HG03354 (cell line): ENCODE measurements at regions not wholly inside any gene's neighbourhood (a gene's known extent, or its start where the extent isn't known, plus 50 kb on each side); places are given as distances from the start of the nearest gene placed in this dataset.
"Not testable (repeated sequence)": the region's sequence is repeated elsewhere in the genome, so short reads cannot be mapped to it uniquely, and the experiment has no call there.

ENCODE experiments used
- ATAC-seq: cut with Tn5 transposase; IDR thresholded peaks from one replicate; pipeline ENCODE4 v1.9.1; 2021; ENCODE audit warnings: mild to moderate bottlenecking; ENCODE audit not compliant: unreplicated experiment, poor library complexity, severe bottlenecking

DNA sequence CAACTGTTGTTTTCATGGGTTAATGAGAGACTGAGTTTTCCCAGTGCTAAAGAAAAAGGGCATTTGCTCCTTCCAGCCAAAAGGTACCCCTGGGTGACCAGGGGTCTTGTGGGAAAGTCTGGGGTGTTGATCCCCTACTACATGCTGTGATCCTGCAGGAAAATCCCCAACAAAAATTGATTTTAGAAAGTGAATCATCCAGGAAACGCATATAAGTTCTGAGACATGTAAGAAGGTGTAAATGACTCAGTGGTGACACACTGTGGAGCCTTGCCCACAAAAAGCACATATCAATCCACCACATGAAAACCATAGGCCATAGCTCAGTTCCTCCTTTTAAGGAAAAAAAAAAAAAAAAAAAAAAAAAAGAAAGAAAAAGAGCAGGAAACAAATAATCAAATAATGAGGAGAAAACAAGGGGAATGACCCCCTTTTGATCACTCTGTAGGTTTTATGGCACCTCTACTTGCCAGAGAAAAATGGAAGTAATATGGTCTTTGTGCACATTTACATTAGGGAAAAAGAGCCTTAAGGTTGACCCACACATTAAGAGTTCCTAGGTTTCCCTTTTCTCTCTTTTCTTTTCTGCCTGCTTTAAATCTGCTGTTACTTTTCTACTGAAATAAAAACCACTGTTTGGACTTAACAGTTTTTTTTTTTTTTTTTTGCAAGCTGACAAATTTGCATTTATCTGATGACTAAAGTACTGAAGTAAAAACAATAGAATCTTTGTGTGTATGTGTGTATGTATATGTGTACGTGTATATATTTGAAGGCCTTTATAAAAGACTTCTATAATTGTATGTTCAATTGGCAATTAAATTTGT, 386.0 kb downstream of the KIF20B start:
- ATAC-seq = peak; percentile 98

DNA sequence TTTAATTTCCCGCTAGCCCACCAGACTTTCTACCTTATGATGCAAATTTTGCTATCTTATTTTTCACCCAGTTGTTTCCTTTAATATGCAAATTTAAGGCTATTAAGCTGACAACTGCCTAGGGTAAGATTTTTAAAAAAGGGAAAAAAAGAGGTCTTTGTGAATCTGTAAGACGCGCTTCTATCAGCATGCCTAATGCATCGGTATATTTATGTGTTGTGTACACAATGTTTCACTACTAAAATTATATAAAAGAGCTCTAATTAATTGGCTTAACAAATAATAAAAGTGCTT, 386.6 kb downstream of the KIF20B start:
- ATAC-seq = no peak

DNA sequence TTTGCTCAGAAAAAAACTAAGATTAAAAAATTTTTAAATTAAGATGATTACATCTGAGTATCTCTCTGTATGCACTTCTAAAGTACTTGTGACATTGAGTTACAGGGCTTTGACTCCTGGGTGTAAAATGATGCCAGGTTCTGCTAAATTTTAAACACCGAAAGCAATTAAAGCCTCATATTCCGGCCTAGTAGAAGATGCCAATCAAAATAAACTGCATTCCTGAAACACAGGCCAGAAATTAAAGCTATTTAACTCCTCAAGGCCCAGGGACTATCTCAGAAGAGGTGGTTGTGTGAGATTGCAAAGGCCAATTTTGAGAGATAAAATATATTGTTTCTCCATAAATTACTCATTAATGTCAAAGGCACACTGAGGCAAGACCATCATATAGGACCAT, 388.3 kb downstream of the KIF20B start:
- ATAC-seq = no peak

DNA sequence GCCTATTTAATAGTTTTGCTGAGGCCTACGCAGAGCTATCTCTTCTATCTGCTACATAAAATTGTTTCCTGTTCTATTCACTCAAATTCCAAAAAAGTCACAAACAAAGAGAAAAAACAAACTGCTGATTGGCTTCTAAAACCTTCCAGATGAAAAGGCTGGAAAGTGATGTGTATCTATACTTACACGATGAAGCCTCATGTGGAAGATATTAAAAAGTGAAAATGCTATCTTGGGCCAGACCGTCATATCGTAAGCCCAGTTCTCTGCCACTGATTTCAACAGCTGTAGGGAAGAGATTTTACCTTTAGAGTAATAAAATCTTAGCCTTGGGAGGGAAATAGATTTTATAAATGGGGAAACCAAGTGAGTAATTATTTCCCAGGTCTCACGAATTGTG, 394.8 kb downstream of the KIF20B start:
- ATAC-seq = no peak

DNA sequence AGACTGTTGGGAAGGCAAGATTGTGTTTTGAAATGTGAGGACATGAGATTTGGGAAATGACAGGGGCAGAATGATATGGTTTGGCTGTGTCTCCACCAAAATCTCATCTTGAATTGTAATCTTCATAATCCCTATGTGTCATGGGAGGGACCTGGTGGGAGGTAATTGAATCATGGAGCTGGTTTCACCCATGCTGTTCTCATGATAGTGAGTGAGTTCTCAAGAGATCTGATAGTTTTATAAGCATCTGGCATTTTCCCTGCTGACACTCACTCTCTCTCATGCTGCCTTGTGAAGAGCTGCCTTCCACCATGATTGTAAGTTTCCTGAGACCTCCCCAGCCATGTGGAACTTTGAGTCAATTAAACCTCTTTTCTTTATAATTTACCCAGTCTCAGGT, 406.2 kb downstream of the KIF20B start:
- not testable (repeated sequence) for ATAC-seq

DNA sequence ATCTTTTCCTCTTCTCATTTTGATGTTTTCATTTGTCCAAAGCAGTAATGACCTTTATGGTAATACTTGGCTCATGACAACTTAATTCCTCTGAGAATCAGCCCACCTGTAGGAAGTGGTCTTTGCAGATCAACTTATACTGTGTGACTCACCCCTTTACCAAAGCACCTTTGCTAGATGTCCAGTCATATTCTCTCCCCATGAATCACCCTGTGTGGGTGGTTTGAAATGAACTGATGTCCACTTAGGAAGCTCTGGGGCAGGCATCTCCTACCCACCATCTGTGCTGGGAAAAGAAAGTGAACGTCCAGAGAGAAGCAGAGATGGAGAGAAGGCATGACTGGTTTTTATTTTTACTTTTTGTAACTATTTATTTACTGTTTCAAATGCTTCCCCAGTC, 410.3 kb downstream of the KIF20B start:
- ATAC-seq = no peak

DNA sequence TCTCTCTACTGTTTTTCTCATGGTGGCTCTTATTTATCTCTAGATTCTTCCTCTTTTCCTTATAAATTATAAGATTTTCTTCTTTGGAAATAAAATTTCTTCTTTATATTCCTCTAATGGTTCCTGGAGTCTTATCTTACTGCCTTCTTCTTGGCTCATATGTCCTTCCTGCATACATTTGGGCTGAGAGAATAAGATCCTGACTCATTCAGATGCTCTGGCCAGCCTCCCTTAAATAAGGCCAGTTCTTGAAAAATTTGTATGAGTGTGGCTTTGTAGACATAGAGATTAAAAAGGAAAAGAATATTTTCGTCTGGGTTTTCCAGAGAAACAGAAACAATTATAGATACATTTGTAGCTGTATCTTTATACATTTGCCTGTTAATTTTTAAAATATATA, 411.3 kb downstream of the KIF20B start:
- no peak for ATAC-seq

DNA sequence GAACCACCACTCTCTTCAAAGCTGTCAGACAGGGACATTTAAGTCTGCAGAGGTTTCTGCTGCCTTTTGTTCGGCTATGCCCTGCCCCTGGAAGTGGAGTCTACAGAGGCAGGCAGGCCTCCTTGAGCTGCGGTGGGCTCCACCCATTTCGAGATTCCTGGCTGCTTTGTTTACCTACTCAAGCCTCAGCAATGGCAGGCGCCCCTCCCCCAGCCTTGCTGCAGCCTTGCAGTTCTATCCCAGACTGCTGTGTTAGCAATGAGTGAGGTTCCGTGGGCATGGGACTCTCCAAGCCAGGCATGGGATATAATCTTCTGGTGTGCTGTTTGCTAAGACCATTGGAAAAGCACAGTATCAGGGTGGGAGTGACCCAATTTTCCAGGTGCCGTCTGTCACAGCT, 417.2 kb downstream of the KIF20B start:
- not testable (repeated sequence) for ATAC-seq

DNA sequence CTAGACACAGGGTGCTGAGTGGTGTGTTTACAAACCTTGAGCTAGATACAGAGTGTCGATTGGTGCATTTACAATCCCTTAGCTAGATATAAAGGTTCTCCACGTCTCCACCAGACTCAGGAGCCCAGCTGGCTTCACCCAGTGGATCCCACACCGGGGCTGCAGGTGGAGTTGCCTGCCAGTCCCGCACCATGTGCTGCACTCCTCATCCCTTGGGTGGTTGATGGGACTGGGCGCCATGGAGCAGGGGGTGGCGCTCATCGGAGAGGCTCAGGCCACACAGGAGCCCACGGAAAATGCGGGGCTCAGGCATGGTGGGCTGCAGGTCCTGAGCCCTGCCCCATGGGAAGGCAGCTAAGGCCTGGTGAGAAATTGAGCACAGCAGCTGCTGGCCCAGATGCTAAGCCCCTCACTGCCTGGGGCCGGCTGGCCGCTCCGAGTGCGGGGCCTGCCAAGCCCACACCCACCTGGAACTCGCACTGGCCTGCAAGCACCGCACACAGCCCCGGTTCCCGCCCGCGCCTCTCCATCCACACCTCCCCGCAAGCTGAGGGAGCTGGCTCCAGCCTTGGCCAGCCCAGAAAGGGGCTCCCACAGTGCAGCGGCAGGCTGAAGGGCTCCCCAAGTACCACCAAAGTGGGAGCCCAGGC, 418.4 kb downstream of the KIF20B start:
- not testable (repeated sequence) for ATAC-seq

DNA sequence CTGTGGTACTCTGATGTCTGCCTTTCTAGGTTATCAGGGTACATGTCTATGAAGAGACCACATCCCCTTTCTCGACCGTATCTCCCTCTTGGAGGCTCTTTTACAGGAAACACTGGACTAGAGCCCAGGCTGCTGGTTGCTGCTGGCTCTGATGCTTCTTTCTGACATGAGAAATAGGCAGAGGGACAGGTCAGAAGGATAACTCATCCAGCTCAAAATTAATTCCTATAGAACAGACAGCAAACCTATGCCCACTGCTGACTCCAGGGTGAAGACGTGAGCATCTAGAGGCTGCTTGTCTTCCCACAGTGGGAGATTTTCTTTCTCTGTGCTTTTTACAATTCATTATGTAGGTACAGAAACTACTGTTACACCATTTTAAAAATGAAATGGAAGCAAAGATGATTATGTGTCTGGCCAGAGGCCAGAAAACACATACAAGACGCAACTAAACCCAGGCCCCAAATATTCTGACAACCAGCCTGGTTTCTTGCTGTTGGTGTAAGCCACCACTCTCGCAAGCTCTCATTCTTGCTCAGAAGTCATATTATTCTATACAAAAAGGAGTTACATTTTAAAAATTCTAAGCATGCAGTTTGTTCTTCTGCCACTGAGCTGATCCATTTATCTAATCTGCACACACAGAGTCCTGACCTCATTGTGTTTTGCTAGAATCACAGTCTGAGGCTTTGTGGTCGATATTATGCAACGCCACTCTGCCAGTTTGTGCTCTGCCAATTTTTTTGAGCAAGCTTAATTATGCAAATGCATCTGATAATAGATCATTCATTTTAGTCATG, 424.3 kb downstream of the KIF20B start:
- no peak for ATAC-seq

DNA sequence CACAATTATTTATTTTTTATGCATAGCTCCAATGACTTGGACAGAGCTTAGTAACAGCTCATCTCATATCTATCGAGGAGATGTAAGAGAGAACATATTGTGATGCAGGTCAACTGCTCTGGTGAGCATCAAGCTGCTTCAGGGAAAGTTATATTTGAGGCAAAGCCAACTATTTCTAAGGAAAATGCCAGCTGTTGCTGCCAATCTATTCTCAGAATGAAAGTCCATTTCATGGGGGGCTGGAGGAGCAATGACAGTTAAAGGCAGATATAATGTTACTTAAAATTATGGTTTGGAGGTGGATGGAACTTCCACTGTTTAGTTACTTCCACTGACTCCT, 424.8 kb downstream of the KIF20B start:
- ATAC-seq = no peak

DNA sequence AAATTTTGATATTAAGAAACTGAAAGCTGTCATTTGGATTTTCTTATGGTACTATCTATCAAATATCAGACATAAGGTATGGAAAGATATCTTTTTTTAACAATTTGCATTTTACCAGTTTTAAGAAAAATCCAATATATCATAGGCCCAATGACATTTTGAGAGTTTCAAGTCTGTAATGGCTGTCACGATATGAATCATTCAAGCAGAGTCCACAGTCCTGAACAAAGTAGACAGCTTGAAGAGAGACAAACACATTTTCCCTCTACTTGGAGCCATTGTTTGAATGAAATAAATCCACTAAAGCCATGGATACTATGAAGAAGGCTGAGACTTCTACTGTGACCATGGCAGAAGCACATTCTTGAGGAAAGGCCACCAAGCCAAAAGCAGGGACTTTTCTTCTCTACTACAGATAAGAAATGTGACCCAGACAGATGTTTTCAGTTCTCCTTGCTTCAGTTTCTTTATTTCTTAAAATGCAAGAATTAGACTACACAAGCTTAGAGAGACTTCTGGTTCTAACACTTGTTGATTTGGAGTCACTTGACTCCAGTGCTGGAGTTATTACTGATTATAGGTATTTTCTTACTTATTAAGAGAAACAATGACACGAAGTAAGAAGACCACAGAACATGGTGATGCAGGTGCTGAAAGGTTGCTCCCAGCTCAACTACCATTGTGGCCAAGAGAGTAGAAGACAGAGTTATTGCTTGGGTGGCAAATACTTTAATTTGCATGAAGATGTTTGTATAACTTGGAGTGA, 429.1 kb downstream of the KIF20B start:
- ATAC-seq = no peak

DNA sequence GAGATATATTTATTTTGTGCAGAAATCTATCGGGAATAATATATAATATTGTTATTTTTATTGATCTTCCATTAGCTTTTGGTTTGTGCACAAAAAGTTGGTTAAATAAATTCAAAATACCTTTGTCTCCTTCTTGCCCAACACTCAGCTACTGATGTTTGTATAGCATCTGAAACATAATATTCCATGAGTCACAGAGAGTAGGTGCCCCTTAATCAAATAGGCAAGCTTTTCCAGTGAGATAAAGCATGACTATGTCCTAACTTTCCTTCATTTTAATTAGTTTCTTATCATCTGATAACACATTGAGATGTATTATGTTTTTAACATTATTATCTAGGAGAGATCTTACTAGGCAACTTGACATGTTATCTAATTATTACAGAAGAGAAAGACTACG, 432.2 kb downstream of the KIF20B start:
- ATAC-seq = no peak

DNA sequence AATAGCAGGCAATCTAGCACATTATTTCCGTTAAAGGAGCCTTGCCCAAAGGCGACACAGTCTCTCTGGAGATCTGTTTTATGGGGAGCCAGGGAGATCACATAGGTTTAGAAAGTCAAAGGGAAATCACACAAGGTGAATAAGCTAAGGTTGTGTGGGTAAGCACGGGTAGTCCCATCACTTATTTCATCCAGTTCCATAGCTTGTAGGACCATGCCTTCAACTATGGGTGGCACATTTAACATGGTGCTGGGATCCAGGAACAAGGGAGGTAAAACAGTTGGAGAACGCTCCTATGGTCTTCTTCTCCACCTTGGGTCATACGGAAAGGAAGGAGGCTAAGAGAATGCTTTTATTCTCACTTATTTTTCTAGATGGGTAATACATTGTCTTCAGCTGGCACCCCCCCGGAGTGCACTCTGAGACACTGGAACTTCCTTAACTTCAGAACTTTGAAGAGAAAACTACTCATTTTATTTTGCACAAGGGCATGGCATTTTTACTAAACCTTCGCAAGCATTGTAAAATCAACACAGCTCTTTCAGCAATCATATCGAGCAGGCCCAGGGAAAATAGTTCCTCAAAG, 435.4 kb downstream of the KIF20B start:
- ATAC-seq = no peak

DNA sequence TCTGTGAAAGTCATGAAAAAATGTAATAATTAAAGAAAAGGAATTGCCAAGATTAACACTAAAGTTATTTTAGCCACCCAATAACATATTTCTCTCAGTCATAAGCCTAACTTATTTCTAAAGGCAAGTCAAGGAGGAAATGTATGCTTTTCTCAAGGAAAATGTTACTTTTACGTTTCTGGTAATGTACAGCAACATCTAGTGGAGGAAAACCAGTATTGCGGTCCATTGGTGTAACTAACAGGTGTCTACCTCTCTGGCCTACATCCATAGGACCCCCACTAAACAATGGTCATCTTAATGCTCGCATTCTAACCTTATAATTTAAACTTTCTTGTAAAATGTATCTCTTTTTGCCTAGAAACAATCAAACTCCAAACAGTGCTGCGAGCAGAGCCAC, 437.5 kb downstream of the KIF20B start:
- ATAC-seq = no peak

DNA sequence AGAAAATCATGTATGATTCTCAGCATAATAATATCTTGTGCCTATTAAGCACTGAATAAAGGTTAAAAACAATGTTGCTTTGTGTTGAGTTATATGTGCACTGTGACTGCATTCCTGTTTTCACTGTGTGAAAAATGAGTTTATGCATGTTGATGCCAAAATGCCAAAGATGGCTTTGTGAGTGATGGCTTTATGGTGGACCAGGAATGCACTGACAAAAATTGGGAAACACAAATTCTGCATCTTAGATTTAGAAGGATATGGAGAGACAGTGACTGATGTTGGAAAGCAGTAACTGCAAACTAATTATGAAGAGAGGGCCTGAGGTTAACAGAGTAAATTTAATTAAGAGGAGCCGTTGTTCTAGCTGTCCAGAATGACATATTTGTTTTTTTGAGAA, 440.4 kb downstream of the KIF20B start:
- no peak for ATAC-seq

DNA sequence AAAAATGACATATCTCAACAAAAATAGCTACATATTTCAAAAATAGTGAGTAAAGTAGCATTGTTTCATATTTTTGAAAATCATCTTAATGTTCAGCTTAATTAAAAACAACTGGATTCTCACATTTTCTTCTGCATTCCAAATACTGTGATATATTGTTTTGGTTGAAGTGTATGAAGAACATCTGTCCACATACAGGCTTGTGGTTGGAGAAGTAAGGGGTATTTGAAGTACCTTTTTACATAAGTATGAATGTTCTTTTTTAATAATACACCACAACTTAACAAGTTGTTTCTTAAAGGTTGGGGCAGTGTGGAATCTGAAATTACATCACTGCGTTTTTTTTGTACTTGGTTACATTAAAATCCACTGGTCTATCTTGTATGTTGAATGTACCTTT, 442.5 kb downstream of the KIF20B start:
- no peak for ATAC-seq

DNA sequence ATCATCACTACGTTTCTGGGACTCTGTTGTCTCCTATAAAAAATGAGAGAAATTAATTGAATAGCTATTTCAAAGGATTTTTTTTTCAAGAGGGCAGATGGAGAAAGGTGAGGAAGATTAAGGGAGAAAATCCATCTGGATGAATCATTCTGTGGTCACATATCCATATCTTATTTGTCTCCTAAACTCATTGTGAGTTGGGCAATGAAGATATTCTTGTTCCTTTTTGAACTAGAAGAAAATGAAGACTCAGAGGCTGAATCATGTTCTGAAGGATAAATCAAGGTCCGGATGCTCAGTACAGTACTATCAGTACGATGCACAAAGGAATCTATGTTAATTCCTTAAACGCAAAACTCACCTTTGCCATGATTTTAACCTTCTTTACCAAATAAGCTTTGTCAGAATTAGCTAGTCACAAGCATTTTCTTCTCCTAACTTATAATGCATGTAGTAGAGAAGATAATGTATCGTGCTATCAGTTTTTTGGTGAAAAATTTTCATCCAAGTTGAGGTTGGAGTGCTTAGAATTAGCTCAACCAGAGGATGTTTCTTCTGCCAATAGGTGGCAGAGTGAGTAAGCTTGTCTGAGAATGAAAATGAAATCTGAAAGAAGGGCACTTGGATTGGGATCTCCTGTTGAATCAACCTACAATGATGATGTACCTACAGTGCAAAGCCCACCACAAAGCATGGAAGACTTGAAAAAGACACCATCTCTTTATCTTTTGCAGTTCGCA, 446.9 kb downstream of the KIF20B start:
- no peak for ATAC-seq

DNA sequence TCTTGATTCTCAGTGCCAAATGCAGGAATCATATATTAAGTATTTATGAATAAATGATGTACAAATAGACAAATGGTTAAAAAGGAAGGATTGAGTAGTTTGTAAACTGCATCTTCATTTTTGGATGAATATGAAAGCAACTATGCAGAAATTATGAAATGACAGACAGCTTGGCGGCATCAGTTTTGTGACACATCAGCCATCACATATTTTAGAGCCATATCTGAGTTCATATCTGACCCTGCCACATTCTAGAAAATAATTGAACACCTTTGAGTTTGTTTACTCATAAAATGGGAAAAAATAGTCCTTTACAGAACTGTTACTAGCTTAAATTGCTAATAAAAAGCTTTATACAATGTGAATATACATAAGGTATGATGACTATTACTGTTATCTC, 448.2 kb downstream of the KIF20B start:
- ATAC-seq = no peak
